ENCODE measurements at regions not wholly inside any gene's neighbourhood (a gene's known extent, or its start where the extent isn't known, plus 50 kb on each side); places are given as distances from the start of the nearest gene placed in this dataset.

DNA sequence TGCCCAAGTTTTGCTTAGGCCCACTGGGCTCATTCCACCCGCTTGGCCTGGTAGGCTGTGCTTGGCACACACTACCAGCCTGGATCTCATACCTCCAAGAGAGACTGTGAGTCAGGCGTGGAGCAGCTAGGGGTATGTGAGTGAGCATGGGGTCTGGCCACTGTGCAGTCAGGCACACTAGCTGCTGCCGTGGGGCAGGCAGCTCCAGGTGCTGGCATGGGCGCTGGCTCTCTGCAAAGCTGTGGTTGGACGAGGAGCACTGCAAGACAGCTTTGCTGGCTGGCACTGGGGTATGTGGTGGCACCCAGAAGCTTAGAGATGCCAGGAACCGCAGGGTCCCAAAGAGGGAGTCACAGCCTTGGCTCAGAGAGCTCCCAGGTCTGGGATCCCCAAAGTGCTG, 377.8 kb downstream of the KCTD8 start:
- Histone ChIP-seq H3K4me2 (ENCODE audit: low read length) (no peak overlapping the region), H2AFZ (no peak overlapping the region), H3K9ac (no peak overlapping the region), H3K9me3 (ENCODE audit: control insufficient read depth, low read length) (no peaks in the 10 kb centered on the region), H3K79me2 (no peaks in the 10 kb centered on the region), H3K27ac (no peak overlapping the region), H3K4me3 (ENCODE audit: low read depth, low read length) (no peak overlapping the region), H3K27me3 (ENCODE audit: control insufficient read depth, insufficient read depth, low read length) (no peaks in the 10 kb centered on the region), H3K4me1 (no peaks in the 10 kb centered on the region), H3K36me3 (ENCODE audit: control insufficient read depth, insufficient read depth, low read length) (no peaks in the 10 kb centered on the region)
- TF ChIP-seq, protein P1, sequence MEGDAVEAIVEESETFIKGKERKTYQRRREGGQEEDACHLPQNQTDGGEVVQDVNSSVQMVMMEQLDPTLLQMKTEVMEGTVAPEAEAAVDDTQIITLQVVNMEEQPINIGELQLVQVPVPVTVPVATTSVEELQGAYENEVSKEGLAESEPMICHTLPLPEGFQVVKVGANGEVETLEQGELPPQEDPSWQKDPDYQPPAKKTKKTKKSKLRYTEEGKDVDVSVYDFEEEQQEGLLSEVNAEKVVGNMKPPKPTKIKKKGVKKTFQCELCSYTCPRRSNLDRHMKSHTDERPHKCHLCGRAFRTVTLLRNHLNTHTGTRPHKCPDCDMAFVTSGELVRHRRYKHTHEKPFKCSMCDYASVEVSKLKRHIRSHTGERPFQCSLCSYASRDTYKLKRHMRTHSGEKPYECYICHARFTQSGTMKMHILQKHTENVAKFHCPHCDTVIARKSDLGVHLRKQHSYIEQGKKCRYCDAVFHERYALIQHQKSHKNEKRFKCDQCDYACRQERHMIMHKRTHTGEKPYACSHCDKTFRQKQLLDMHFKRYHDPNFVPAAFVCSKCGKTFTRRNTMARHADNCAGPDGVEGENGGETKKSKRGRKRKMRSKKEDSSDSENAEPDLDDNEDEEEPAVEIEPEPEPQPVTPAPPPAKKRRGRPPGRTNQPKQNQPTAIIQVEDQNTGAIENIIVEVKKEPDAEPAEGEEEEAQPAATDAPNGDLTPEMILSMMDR (IDR thresholded peaks at IDR 0.05) = no peak

DNA sequence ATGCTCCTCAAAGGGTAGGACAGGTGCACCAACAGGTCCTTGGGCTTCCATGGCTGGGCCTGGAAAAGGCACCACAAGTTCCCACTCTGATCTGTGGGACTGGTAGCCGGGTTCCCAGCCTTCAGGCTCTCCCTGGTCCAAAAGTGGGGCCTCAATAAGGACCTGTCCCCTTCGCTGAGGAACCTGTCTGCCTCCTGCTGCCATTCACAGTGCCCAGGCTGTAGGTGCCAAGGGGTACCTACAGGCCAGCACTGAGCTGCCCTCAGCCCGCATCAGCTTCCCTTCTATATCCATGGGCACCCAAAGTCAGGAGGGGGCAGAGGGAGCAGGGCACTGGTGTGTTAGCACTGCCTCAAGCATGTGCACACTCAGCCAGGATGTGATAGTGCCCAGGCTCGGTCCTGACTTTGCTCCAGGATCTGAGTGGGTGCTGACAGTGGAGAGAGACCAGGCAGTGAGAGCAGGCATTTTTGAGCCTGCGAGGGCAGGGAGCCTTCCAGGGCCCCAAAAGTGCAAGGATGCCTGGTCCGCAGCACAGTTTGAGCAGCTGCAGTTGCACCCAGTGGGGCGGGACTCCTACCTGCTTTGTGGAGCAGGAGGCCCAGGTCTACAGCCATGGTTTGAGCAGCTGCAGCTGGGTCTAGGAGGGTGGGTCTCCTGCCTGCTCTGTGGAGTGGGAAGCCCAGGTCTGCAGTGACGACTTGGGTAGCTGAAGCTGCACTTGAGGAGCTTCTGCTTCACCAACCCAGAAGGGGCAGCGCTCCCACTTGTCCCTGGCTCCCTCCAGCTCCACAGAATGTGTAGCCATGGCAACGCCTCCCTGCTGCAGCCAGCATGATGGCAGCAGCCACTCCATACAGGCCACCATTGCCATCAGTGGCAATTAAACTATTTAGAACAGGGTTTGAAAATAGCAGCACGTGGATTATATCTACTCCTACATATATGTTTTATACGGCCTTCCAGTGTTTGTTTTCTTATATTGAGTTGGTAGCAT, 376.4 kb downstream of the KCTD8 start:
- Histone ChIP-seq H2AFZ (no peak overlapping the region), H3K27me3 (ENCODE audit: control insufficient read depth, insufficient read depth, low read length) (no peaks in the 10 kb centered on the region), H3K4me2 (ENCODE audit: low read length) (no peak overlapping the region), H3K36me3 (ENCODE audit: control insufficient read depth, insufficient read depth, low read length) (no peaks in the 10 kb centered on the region), H3K27ac (no peak overlapping the region), H3K9me3 (ENCODE audit: control insufficient read depth, low read length) (no peaks in the 10 kb centered on the region), H3K9ac (no peak overlapping the region), H3K4me1 (no peaks in the 10 kb centered on the region), H3K79me2 (no peaks in the 10 kb centered on the region), H3K4me3 (ENCODE audit: low read depth, low read length) (no peak overlapping the region)
- TF ChIP-seq, protein P1 (IDR thresholded peaks at IDR 0.05) = no peak

DNA sequence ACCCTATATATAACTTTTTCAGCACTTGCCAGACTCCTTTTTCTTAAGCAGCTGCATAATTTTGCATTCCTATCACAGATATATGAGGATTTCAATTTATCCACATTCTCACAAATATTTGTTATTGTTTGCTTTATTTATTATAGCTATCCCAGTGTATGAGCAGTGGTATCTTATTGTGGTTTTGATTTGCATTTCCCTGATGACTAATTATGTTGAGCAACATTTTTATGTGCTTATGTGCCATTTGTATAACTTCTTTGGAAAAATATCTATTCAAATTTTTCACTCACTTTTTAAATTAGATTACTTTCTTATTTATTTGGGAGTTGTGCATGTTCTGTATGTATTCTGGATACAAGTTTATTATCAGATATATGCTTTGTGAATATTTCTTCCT, 361.9 kb downstream of the KCTD8 start:
- H3K4me2 ChIP-seq (ENCODE audit: low read length) = no peak overlapping the region
- no peaks in the 10 kb centered on the region for H3K36me3 ChIP-seq (ENCODE audit: control insufficient read depth, insufficient read depth, low read length)
- H3K27ac ChIP-seq = no peak overlapping the region
- H3K9me3 ChIP-seq (ENCODE audit: control insufficient read depth, low read length) = no peaks in the 10 kb centered on the region
- TF ChIP-seq, protein P1 (IDR thresholded peaks at IDR 0.05) = no peak
- no peaks in the 10 kb centered on the region for H3K4me1 ChIP-seq
- no peak overlapping the region for H2AFZ ChIP-seq
- no peak overlapping the region for H3K4me3 ChIP-seq (ENCODE audit: low read depth, low read length)
- H3K79me2 ChIP-seq = no peaks in the 10 kb centered on the region
- no peak overlapping the region for H3K9ac ChIP-seq
- H3K27me3 ChIP-seq (ENCODE audit: control insufficient read depth, insufficient read depth, low read length) = no peaks in the 10 kb centered on the region

DNA sequence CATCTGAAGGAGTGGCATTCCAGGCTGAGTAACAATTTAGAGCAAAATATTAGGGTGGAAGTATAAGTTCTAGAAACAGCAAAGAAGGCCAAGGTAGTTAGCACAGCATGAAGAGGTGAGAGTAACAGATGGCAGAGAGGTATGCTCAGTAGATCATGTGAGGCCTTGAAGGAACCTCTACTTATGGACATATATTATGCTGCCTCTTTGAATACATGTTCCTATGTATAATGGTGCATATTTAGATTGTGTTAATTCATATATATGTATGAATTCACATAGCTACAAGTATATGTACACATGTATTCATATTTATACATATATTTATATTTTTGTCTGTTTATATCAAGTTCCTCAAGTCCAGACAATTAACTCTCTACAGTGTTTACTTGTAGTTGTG, 355.2 kb downstream of the KCTD8 start:
- no peak overlapping the region for H3K9ac ChIP-seq
- no peaks in the 10 kb centered on the region for H3K9me3 ChIP-seq (ENCODE audit: control insufficient read depth, low read length)
- H3K79me2 ChIP-seq = no peaks in the 10 kb centered on the region
- H3K27ac ChIP-seq = no peak overlapping the region
- H3K4me2 ChIP-seq (ENCODE audit: low read length) = no peak overlapping the region
- H3K4me3 ChIP-seq (ENCODE audit: low read depth, low read length) = no peak overlapping the region
- TF ChIP-seq, protein P1 (IDR thresholded peaks at IDR 0.05) = no peak
- no peaks in the 10 kb centered on the region for H3K36me3 ChIP-seq (ENCODE audit: control insufficient read depth, insufficient read depth, low read length)
- H3K27me3 ChIP-seq (ENCODE audit: control insufficient read depth, insufficient read depth, low read length) = no peaks in the 10 kb centered on the region
- no peaks in the 10 kb centered on the region for H3K4me1 ChIP-seq
- H2AFZ ChIP-seq = no peak overlapping the region

All from parathyroid adenoma (tissue), 2 donors.